Neutrophil (primary cell): ENCODE measurements at regions not wholly inside any gene's neighbourhood (a gene's known extent, or its start where the extent isn't known, plus 50 kb on each side); places are given as distances from the start of the nearest gene placed in this dataset.
"Not testable (repeated sequence)": the region's sequence is repeated elsewhere in the genome, so short reads cannot be mapped to it uniquely, and the experiment has no call there.

Experiments
- H3K27ac ChIP-seq: fragments of 200-600 bp; sonication (generic); 2 replicates; pipeline ENCODE4 v1.5.1; 2016; ENCODE audit warnings: mild to moderate bottlenecking, moderate library complexity
- H3K27me3 ChIP-seq: fragments of 200-600 bp; sonication (generic); 2 replicates; pipeline ENCODE4 v1.6.0; 2016; ENCODE audit warnings: mild to moderate bottlenecking
- H3K36me3 ChIP-seq: fragments of 200-600 bp; sonication (generic); 2 replicates; pipeline ENCODE4 v1.5.1; 2017
- H3K4me1 ChIP-seq, 2 experiments: fragments of 200-600 bp in 1 of 2; sonication (generic) in 1 of 2; 1 replicate in 1 of 2; 2 replicates in 1 of 2; pipeline versions ENCODE4 v1.5.1 to v1.6.1; 2013 to 2016; ENCODE audit warnings: low read depth in 1 of 2, low read length in 1 of 2, mild to moderate bottlenecking in 1 of 2, moderate library complexity in 1 of 2; ENCODE audit not compliant: control insufficient read depth in 1 of 2, insufficient read depth in 1 of 2
- H3K4me3 ChIP-seq, 2 experiments: fragments of 200-600 bp in 1 of 2; sonication (generic) in 1 of 2; 1 replicate in 1 of 2; 2 replicates in 1 of 2; pipeline ENCODE4 v1.5.1; 2013 to 2016; ENCODE audit warnings: low read depth in 1 of 2, low read length in 1 of 2, mild to moderate bottlenecking in 1 of 2, moderate library complexity in 1 of 2
- H3K9me3 ChIP-seq: fragments of 200-600 bp; sonication (generic); 2 replicates; pipeline ENCODE4 v1.5.1; 2016
- CTCF ChIP-seq: fragments of 200-600 bp; sonication (generic); IDR thresholded peaks from 2 replicates; pipeline ENCODE4 v1.5.1; 2016; ENCODE audit warnings: antibody characterized with exemption

- Histone ChIP-seq H3K9me3 (no peaks in the 10 kb centered on the region), H3K27ac (no peak overlapping the region), H3K36me3 (no peaks in the 10 kb centered on the region), H3K4me3 (no peak overlapping the region), H3K27me3 (no peaks in the 10 kb centered on the region), H3K4me1 (no peaks in the 10 kb centered on the region)
- TF ChIP-seq CTCF = no peak
Observed at GRCh38 chr4:57736781-57737180, 626.6 kb upstream of the IGFBP7 start.

DNA sequence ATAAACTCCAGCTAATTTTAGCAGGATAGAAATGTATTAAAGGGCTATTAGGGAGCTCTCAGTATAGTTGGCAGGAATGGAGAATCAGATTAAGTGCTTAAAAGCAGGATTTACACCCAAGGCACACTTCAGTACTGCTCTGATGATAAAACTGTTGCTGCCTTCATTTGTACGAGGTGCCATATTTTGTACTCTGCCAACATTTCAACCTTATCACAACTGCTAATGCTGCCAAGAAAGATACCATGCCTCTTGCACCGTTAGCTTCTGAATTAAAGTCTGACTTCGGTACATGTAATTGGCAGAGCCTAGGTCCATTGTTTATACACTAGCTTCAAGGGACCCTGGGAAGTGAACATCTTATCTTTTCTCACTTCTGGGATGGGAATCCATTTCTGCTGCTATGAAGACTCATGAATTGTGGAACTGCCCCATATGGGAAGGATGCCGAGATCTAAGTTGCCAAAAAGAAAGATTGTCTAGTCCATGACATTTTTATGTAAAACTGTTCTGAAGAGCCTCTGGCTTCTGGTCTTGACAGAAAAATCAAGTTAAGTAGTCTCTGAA, 624.0 kb upstream of the IGFBP7 start:
- Histone ChIP-seq H3K4me1 (no peaks in the 10 kb centered on the region), H3K9me3 (no peaks in the 10 kb centered on the region), H3K4me3 (no peak overlapping the region), H3K27ac (no peak overlapping the region), H3K27me3 (no peaks in the 10 kb centered on the region), H3K36me3 (no peaks in the 10 kb centered on the region)
- TF ChIP-seq CTCF = no peak

DNA sequence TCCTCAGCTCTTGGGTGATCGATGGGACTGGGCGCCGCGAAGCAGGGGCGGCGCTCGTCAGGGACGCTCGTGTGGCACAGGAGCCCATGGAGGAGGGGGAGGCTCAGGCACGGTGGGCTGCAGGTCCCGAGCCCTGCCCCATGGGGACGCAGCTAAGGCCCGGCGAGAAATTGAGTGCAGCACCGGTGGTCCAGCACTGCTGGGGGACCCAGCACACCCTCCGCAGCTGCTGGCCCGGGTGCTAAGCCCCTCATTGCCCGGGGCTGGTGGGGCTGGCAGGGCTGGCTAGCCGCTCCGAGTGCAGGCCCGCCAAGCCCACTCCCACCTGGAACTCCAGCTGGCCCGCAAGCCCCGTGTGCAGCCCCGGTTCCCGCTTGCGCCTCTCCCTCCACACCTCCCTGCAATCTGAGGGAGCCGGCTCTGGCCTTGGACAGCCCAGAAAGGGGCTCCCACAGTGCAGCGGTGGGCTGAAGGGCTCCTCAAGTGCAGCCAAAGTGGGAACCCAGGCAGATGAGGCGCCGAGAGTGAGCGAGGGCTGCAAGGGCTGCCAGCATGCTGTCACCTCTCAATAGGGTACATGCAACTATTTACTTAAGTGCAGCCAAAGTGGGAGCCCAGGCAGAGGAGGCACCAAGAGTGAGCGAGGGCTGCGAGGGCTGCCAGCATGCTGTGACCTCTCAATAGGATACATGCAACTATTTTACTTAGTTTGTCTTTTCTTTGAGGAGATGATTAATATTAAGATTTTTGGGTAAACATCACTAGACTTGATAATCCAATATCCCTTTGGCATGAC, 619.8 kb upstream of the IGFBP7 start:
- not testable (repeated sequence) for H3K4me1 ChIP-seq, H3K9me3 ChIP-seq, H3K4me3 ChIP-seq, H3K36me3 ChIP-seq, H3K27ac ChIP-seq, H3K27me3 ChIP-seq

- no peaks in the 10 kb centered on the region for H3K27me3 ChIP-seq
- H3K36me3 ChIP-seq = no peaks in the 10 kb centered on the region
- H3K4me1 ChIP-seq = no peaks in the 10 kb centered on the region
- H3K4me3 ChIP-seq = no peak overlapping the region
- no peaks in the 10 kb centered on the region for H3K9me3 ChIP-seq
- no peak overlapping the region for H3K27ac ChIP-seq
- no peak for TF ChIP-seq CTCF
Observed at GRCh38 chr4:57726154-57726553, 616.0 kb upstream of the IGFBP7 start.

DNA sequence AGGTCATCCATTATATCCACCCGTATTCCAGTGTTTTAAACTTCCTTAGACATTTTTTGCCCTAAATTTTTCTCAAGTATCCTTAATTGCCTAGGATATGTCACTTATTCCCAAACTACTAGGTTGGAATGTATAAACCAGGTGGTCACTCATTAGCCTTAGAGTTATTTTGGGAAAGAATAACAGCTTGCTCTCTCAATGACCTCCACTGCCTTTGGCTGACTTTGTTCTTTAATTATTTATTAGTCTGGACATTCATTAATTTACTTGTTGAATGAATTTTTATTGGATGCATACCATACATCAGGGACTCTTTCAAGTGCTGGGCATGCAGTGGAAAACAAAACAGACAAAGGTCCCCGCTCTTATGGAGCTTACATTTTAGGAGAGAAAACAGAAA, 609.3 kb upstream of the IGFBP7 start:
- no peaks in the 10 kb centered on the region for H3K27me3 ChIP-seq
- no peaks in the 10 kb centered on the region for H3K9me3 ChIP-seq
- no peak overlapping the region for H3K27ac ChIP-seq
- no peaks in the 10 kb centered on the region for H3K36me3 ChIP-seq
- no peak for TF ChIP-seq CTCF
- no peaks in the 10 kb centered on the region for H3K4me1 ChIP-seq
- no peak overlapping the region for H3K4me3 ChIP-seq

DNA sequence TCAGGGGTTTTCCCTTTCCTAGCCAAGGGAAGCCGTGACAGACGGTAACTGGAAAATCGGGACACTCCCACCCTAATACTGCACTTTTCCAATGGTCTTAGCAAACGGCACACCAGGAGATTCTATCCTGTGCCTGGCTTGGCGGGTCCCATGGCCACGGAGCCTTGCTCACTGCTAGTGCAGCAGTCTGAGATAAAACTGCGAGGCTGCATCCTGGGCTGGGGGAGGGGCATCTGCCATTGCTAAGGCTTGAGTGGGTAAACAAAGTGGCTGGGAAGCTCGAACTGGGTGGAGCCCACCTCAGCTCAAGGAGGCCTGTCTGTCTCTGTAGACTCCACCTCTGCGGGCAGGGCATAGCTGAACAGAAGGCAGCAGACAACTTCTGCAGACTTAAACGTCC, 604.1 kb upstream of the IGFBP7 start:
- not testable (repeated sequence) for H3K27me3 ChIP-seq, H3K36me3 ChIP-seq, H3K27ac ChIP-seq, H3K4me1 ChIP-seq, H3K4me3 ChIP-seq, H3K9me3 ChIP-seq
